GM12864 (cell line): ENCODE measurements at regions not wholly inside any gene's neighbourhood (a gene's known extent, or its start where the extent isn't known, plus 50 kb on each side); places are given as distances from the start of the nearest gene placed in this dataset.
"Not testable (repeated sequence)": the region's sequence is repeated elsewhere in the genome, so short reads cannot be mapped to it uniquely, and the experiment has no call there.

Experiments
- DNase-seq: peaks from one replicate; pipeline ENCODE4 v3.0.0-alpha.2; 2011; ENCODE audit warnings: low read depth
- H3K4me3 ChIP-seq: 2 replicates; pipeline ENCODE4 v1.5.1; 2011; ENCODE audit warnings: mild to moderate bottlenecking, low read depth, low read length, control low read depth
- CTCF ChIP-seq: IDR thresholded peaks from 2 replicates; pipeline ENCODE4 v1.5.1; 2011; ENCODE audit warnings: low read depth, mild to moderate bottlenecking, moderate library complexity, low read length, control low read depth, inconsistent platforms; ENCODE audit errors: missing control alignments

- DNase-seq = no peak
- H3K4me3 ChIP-seq = no peak overlapping the region
- TF ChIP-seq CTCF = no peak
Measured at GRCh38 chr11:134500621-134501020, 88.6 kb upstream of the B3GAT1 start.

- TF ChIP-seq CTCF = no peak
- H3K4me3 ChIP-seq = no peak overlapping the region
- DNase-seq = no peak
Measured at GRCh38 chr11:134499990-134500389, 87.9 kb upstream of the B3GAT1 start.

DNA sequence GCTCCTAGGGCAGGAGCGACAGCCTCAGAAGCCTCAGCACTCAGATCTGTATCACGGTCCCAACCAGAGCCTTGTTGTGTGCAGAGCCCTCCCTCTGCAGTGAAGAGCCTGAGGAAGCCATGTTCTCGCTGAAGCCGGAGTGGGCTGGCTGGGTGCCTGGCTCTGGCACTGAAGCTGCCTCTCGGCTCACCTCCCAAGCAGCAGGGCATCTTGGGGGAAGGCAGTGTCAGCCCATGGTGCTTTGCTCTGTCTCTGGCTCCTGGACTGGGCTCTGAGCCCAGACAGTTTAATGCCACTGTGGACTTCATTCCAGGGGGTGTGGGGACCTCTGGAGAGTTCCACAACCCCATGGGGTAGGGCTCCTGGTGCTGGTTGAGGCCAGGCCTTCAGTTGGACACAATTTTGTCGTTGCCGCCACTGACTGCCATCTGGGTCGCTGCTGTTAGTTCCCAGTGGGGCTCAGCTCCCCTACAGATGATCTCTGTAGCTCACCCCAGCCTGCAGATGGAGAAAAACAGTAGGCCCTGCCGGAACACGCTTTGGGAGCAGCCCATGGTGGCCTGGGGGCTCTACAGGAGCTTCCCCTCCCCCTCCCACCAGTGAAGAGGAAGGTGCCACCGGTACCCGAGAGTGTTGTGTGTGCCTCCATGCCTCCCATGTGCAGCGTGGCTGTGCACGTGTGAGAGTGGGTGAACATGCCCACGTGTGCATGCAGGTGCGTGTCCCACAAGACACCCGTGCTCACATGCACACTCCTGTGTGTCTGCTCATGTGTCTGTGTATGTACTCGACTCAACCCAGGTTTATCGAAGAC is 86.5 kb upstream of the B3GAT1 start:
- no peak for DNase-seq
- TF ChIP-seq CTCF = no peak
- H3K4me3 ChIP-seq = no peak overlapping the region

GRCh38 chr11:134497586-134497985 is 85.5 kb upstream of the B3GAT1 start:
- no peak for TF ChIP-seq CTCF
- DNase-seq = no peak
- H3K4me3 ChIP-seq = no peak overlapping the region

DNA sequence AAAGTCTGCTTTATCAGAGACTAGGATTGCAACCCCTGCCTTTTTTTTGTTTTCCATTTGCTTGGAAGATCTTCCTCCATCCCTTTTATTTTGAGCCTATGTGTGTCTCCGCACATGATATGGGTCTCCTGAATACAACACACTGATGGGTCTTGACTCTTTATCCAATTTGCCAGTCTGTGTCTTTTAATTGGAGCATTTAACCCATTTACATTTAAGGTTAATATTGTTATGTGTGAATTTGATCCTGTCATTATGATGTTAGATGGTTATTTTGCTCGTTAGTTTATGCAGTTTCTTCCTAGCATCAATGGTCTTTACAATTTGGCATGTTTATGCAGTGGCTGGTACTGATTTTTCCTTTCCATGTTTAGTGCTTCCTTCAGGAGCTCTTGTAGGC is 84.0 kb upstream of the B3GAT1 start:
- not testable (repeated sequence) for H3K4me3 ChIP-seq, DNase-seq

DNA sequence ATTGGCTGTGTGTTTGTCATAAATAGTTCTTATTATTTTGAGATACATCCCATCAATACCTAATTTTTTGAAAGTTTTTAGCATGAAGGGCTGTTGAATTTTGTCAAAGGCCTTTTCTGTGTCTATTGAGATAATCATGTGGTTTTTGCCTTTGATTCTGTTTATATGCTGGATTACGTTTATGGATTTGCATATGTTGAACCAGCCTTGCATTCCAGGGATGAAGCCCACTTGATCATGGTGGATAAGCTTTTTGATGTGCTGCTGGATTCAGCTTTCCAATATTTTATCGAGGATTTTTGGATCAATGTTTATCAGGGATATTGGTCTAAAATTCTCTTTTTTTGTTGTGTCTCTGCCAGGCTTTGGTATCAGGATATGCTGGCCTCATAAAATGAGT is 82.4 kb upstream of the B3GAT1 start:
- not testable (repeated sequence) for H3K4me3 ChIP-seq, DNase-seq

DNA sequence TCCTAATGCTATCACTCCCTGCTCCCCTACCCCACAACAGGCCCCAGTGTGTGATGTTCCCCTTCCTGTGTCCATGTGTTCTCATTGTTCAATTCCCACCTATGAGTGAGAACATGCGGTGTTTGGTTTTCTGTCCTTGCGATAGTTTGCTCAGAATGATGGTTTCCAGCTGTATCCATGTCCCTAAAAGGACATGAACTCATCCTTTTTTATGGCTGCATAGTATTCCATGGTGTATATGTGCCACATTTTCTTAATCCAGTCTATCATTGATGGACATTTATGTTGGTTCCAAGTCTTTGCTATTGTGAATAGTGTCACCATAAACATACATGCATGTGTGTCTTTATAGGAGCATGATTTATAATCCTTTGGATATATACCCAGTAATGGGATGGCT is 80.4 kb upstream of the B3GAT1 start:
- not testable (repeated sequence) for DNase-seq

DNA sequence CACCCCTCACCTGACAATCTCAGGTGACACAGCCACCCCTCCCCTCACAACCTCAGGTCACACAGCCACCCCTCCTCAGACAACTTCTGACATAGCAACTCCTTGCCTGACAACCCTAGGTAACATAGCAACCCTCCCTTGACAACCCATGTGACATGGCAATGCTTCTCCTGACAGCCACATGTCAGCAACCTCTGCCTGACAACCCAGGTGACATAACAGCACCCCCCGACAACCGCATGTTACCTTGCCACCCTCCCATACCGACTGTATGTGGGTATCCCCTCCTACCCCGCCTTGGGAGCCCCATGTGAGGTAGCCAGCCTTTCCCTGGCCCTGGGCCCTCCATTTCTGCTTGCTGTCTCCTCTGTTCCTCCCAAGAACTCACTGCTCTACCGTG is 77.7 kb upstream of the B3GAT1 start:
- no peak for TF ChIP-seq CTCF
- no peak for DNase-seq
- H3K4me3 ChIP-seq = no peak overlapping the region

More for the DNA sequence above, 80.4 kb upstream of the B3GAT1 start:
- H3K4me3 ChIP-seq = not testable (repeated sequence)
